ENCODE measurements at regions not wholly inside any gene's neighbourhood (a gene's known extent, or its start where the extent isn't known, plus 50 kb on each side); places are given as distances from the start of the nearest gene placed in this dataset.
A peak's percentile ranks its signal among the peaks of the same experiment; 100 is the strongest.

DNA sequence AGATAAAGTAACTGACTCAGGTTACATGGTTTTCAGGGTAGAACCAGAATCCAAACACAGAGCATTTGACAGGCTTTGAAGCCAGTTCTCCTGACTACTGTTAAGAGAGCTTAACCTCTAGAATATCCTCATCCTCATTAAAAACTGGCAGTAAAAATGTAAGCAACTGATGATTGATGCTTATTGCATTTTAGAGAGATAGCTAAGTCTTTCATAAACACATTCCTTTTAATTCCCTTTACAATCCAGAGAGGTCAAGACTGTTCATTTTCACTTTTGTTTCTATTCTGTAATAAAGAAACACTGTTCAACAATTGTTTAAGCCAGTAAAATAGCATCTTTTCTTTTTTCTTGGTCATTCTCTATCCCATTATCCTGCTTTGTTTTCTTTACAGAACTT lies 53.9 kb upstream of the RAB27B start (continued):
- TF ChIP-seq ZNF510 (tag by site-specific recombination; IDR thresholded peaks at IDR 0.05; ENCODE audit: insufficient replicate concordance) (peak; percentile 71), ZNF169 (tag by site-specific recombination; IDR thresholded peaks at IDR 0.05) (no peak), ZNF843 (tag by site-specific recombination; IDR thresholded peaks at IDR 0.05) (peak; percentile 87), WT1 (tag by site-specific recombination; IDR thresholded peaks at IDR 0.05) (0 out of 2 replicates have a peak, but pooled peaks have one; percentile 54), ZNF112 (tag by site-specific recombination; IDR thresholded peaks at IDR 0.05) (no peak), ZNF580 (tag by site-specific recombination; IDR thresholded peaks at IDR 0.05) (peak; percentile 59), TCF7L2 (IDR thresholded peaks at IDR 0.05; ENCODE audit: borderline replicate concordance, low read depth, low read length) (peak; percentile 82; the same call in 1 of the 2 replicates), ZNF777 (tag by site-specific recombination; IDR thresholded peaks at IDR 0.05; ENCODE audit: borderline replicate concordance) (no peak), OSR2 (tag by site-specific recombination; IDR thresholded peaks at IDR 0.05) (peak; percentile 79; the same call in 1 of the 2 replicates), ZBTB20 (tag by site-specific recombination; IDR thresholded peaks at IDR 0.05) (no peak), KLF8 (tag by site-specific recombination; IDR thresholded peaks at IDR 0.05) (0 out of 2 replicates have a peak, but pooled peaks have one; percentile 40), SP7 (tag by site-specific recombination; IDR thresholded peaks at IDR 0.05) (no peak), ZFP69B (tag by site-specific recombination; IDR thresholded peaks at IDR 0.05) (no peak), ZXDB (tag by site-specific recombination; IDR thresholded peaks at IDR 0.05) (peak; percentile 30; the same call in 1 of the 2 replicates), ZNF701 (tag by site-specific recombination; IDR thresholded peaks at IDR 0.05) (no peak), ZBTB8A (tag by site-specific recombination; IDR thresholded peaks at IDR 0.05) (no peak), YY2 (tag by site-specific recombination; IDR thresholded peaks at IDR 0.05) (no peak), ZNF707 (tag by site-specific recombination; IDR thresholded peaks at IDR 0.05) (no peak), ZNF24 (tag by site-specific recombination; IDR thresholded peaks at IDR 0.05) (no peak), ZNF768 (tag by site-specific recombination; IDR thresholded peaks at IDR 0.05) (no peak), ZNF530 (tag by site-specific recombination; IDR thresholded peaks at IDR 0.05; ENCODE audit: low read depth) (no peak), ZFP3 (tag by site-specific recombination; IDR thresholded peaks at IDR 0.05; ENCODE audit: low read depth) (no peak)
- TF ChIP-seq, protein P1, sequence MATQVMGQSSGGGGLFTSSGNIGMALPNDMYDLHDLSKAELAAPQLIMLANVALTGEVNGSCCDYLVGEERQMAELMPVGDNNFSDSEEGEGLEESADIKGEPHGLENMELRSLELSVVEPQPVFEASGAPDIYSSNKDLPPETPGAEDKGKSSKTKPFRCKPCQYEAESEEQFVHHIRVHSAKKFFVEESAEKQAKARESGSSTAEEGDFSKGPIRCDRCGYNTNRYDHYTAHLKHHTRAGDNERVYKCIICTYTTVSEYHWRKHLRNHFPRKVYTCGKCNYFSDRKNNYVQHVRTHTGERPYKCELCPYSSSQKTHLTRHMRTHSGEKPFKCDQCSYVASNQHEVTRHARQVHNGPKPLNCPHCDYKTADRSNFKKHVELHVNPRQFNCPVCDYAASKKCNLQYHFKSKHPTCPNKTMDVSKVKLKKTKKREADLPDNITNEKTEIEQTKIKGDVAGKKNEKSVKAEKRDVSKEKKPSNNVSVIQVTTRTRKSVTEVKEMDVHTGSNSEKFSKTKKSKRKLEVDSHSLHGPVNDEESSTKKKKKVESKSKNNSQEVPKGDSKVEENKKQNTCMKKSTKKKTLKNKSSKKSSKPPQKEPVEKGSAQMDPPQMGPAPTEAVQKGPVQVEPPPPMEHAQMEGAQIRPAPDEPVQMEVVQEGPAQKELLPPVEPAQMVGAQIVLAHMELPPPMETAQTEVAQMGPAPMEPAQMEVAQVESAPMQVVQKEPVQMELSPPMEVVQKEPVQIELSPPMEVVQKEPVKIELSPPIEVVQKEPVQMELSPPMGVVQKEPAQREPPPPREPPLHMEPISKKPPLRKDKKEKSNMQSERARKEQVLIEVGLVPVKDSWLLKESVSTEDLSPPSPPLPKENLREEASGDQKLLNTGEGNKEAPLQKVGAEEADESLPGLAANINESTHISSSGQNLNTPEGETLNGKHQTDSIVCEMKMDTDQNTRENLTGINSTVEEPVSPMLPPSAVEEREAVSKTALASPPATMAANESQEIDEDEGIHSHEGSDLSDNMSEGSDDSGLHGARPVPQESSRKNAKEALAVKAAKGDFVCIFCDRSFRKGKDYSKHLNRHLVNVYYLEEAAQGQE (tag by site-specific recombination; IDR thresholded peaks at IDR 0.05): no peak
- TF ChIP-seq, protein P2, sequence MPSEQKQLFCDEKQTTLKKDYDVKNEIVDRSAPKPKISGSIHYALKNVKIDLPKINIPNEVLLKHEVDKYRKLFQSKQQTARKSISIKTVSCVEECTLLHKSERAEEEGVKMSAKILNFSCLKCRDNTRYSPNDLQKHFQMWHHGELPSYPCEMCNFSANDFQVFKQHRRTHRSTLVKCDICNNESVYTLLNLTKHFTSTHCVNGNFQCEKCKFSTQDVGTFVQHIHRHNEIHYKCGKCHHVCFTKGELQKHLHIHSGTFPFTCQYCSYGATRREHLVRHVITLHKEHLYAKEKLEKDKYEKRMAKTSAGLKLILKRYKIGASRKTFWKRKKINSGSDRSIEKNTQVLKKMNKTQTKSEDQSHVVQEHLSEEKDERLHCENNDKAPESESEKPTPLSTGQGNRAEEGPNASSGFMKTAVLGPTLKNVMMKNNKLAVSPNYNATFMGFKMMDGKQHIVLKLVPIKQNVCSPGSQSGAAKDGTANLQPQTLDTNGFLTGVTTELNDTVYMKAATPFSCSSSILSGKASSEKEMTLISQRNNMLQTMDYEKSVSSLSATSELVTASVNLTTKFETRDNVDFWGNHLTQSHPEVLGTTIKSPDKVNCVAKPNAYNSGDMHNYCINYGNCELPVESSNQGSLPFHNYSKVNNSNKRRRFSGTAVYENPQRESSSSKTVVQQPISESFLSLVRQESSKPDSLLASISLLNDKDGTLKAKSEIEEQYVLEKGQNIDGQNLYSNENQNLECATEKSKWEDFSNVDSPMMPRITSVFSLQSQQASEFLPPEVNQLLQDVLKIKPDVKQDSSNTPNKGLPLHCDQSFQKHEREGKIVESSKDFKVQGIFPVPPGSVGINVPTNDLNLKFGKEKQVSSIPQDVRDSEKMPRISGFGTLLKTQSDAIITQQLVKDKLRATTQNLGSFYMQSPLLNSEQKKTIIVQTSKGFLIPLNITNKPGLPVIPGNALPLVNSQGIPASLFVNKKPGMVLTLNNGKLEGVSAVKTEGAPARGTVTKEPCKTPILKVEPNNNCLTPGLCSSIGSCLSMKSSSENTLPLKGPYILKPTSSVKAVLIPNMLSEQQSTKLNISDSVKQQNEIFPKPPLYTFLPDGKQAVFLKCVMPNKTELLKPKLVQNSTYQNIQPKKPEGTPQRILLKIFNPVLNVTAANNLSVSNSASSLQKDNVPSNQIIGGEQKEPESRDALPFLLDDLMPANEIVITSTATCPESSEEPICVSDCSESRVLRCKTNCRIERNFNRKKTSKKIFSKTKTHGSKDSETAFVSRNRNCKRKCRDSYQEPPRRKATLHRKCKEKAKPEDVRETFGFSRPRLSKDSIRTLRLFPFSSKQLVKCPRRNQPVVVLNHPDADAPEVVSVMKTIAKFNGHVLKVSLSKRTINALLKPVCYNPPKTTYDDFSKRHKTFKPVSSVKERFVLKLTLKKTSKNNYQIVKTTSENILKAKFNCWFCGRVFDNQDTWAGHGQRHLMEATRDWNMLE (tag by site-specific recombination; conservative IDR thresholded peaks at IDR 0.05; ENCODE audit: low read depth): no peak
